ENCODE measurements at regions not wholly inside any gene's neighbourhood (a gene's known extent, or its start where the extent isn't known, plus 50 kb on each side); places are given as distances from the start of the nearest gene placed in this dataset.

DNA sequence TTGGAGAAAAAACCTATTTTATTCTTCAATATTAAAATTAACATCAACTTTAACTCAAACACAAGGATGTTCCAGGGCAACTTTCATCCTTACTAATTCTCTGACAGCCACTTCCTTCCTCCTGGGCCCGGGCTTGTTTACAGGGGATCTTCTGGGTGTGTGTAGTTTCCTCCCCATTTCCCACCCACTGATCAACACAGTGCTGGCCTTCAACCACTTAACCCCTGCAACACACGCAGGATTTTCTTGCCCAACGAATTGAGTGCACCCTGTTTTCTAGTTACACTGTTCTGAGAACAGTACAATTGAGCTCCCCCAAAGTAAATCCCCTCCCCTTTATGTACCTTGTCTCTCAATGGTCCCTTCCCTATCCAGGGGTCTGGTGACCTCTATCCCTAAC, 83.1 kb upstream of the RANBP3L start:
- no peak overlapping the region for H3K4me3 ChIP-seq (ENCODE audit: low read depth, low read length)
- peaks cover 4% of the 10 kb centered on the region; the same call in 1 of the 2 replicates for H3K27me3 ChIP-seq (ENCODE audit: control insufficient read depth, insufficient read depth, low read length)
- no peaks in the 10 kb centered on the region for H3K36me3 ChIP-seq (ENCODE audit: control insufficient read depth, insufficient read depth, low read length)
- DNase-seq (ENCODE audit: low read depth) = no peak
- TF ChIP-seq, protein P1, sequence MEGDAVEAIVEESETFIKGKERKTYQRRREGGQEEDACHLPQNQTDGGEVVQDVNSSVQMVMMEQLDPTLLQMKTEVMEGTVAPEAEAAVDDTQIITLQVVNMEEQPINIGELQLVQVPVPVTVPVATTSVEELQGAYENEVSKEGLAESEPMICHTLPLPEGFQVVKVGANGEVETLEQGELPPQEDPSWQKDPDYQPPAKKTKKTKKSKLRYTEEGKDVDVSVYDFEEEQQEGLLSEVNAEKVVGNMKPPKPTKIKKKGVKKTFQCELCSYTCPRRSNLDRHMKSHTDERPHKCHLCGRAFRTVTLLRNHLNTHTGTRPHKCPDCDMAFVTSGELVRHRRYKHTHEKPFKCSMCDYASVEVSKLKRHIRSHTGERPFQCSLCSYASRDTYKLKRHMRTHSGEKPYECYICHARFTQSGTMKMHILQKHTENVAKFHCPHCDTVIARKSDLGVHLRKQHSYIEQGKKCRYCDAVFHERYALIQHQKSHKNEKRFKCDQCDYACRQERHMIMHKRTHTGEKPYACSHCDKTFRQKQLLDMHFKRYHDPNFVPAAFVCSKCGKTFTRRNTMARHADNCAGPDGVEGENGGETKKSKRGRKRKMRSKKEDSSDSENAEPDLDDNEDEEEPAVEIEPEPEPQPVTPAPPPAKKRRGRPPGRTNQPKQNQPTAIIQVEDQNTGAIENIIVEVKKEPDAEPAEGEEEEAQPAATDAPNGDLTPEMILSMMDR (IDR thresholded peaks at IDR 0.05; ENCODE audit: insufficient read depth, low read depth, low read length) = no peak
- POLR2A ChIA-PET = no interaction called here
- CTCF ChIA-PET = no interaction called here

DNA sequence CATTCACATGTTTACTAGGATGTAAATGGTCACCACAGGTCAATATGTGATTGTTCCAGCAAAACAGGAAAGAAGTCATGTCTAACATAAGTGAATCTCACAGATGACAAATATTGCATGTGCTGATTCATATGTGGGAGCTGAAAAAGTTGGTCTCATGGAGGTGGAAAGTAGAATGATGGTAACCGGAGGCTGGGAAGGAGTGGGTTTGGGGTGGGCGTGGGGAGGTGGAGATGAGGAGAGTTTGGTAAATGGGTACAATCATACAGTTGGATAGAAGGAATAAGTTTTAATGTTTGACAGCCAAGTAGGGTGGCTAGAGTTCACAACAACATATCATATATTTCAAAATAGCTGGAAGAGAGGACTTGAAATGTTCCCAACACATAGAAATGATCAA, 83.8 kb upstream of the RANBP3L start:
- DNase-seq (ENCODE audit: low read depth) = no peak
- ChIA-PET POLR2A (no interaction called here), CTCF (no interaction called here)
- Histone ChIP-seq H3K4me3 (ENCODE audit: low read depth, low read length) (no peak overlapping the region), H3K36me3 (ENCODE audit: control insufficient read depth, insufficient read depth, low read length) (no peaks in the 10 kb centered on the region), H3K27me3 (ENCODE audit: control insufficient read depth, insufficient read depth, low read length) (peaks cover 2% of the 10 kb centered on the region; the same call in 1 of the 2 replicates)
- TF ChIP-seq, protein P1 (IDR thresholded peaks at IDR 0.05; ENCODE audit: insufficient read depth, low read depth, low read length) = no peak

DNA sequence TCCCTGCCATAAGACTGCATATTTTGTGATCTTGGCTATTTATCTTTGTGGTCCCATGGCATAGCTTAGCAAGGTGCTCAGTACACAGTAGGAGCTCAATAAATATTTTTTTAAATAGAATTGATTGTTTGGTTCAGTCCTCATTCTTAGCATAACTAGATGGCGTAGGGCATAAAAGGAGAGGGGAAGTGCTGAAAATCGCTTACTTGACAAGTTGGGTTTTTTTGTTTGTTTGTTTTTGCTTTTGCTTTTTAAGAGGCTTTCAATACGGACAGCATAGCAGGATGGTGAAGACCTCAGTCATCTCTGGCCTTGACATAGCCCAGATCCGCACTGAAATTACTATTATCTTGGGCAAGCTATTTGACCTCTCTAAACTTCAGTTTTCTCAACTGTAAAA, 86.6 kb upstream of the RANBP3L start:
- H3K27me3 ChIP-seq (ENCODE audit: control insufficient read depth, insufficient read depth, low read length) = peaks cover 2% of the 10 kb centered on the region; the same call in 1 of the 2 replicates
- POLR2A ChIA-PET = no interaction called here
- no peak for DNase-seq (ENCODE audit: low read depth)
- H3K4me3 ChIP-seq (ENCODE audit: low read depth, low read length) = no peak overlapping the region
- CTCF ChIA-PET = interaction anchor here (1.2 to 2.1 kb wide), 4 partner anchors 14 to 308 kb away, joined by 3 to 6 read pairs (median 4); no protein-coding TSS in a partner anchor
- H3K36me3 ChIP-seq (ENCODE audit: control insufficient read depth, insufficient read depth, low read length) = no peaks in the 10 kb centered on the region
- TF ChIP-seq, protein P1 (IDR thresholded peaks at IDR 0.05; ENCODE audit: insufficient read depth, low read depth, low read length) = no peak

DNA sequence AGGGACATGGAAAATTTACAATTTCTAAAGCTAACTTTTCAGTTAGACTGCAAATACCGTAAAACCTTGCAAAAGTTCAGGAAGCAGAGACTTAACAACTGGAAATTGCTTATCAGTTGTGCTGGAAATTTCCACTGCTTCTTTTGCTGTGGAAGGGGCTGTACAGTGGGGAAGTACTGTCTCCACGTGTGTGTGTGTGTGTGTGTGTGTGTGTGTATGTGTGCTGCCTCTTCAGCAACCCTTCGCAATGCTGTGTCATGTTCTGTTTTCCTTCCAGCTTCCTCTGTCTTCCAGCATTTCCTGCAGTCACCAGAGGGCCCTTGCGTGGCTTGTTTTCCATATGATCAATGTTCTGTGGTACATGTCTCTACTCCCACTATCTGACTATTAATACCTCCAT, 87.5 kb upstream of the RANBP3L start:
- TF ChIP-seq, protein P1 (IDR thresholded peaks at IDR 0.05; ENCODE audit: insufficient read depth, low read depth, low read length) = no peak
- Histone ChIP-seq H3K36me3 (ENCODE audit: control insufficient read depth, insufficient read depth, low read length) (no peaks in the 10 kb centered on the region), H3K4me3 (ENCODE audit: low read depth, low read length) (no peak overlapping the region), H3K27me3 (ENCODE audit: control insufficient read depth, insufficient read depth, low read length) (no peaks in the 10 kb centered on the region)
- ChIA-PET POLR2A (no interaction called here), CTCF (interaction anchor here (1.2 to 2.1 kb wide), 4 partner anchors 13 to 307 kb away, joined by 3 to 6 read pairs (median 4); no protein-coding TSS in a partner anchor)
- no peak for DNase-seq (ENCODE audit: low read depth)

DNA sequence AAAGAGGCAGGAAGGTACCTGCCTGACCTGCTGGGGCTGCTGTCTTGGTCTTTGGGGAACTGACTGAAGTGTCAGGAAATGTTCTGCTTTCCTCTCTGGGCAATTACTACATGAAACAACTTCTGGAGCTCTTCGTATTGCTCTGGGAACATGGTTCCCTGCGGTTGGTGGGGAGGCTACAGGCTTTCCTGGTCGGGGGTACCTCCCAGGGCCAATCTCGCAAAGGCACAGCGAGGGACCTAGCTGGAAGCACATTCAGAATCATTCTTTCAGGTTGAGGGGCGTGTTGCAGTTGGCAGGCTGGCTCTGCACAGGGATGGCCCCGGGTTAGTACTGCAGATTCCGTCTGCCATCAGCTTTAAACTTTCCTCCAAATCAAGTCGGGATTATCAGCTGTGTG, 88.9 kb upstream of the RANBP3L start:
- H3K4me3 ChIP-seq (ENCODE audit: low read depth, low read length) = no peak overlapping the region
- ChIA-PET POLR2A (no interaction called here), CTCF (interaction anchor here (0.9 to 2.1 kb wide), 3 partner anchors 9 to 125 kb away, joined by 3 to 8 read pairs (median 3); no protein-coding TSS in a partner anchor)
- DNase-seq (ENCODE audit: low read depth) = no peak
- H3K36me3 ChIP-seq (ENCODE audit: control insufficient read depth, insufficient read depth, low read length) = no peaks in the 10 kb centered on the region
- TF ChIP-seq, protein P1 (IDR thresholded peaks at IDR 0.05; ENCODE audit: insufficient read depth, low read depth, low read length) = no peak
- no peaks in the 10 kb centered on the region for H3K27me3 ChIP-seq (ENCODE audit: control insufficient read depth, insufficient read depth, low read length)

Measured in BJ (cell line).